ENCODE measurements at regions not wholly inside any gene's neighbourhood (a gene's known extent, or its start where the extent isn't known, plus 50 kb on each side); places are given as distances from the start of the nearest gene placed in this dataset.

- TF ChIP-seq CTCF (IDR thresholded peaks at IDR 0.05; ENCODE audit: control extremely low read depth in 1 of 3, insufficient read depth in 1 of 3, low read depth in 1 of 3, low read length in 3 of 3) (no peak), GTF2F1 (IDR thresholded peaks at IDR 0.05; ENCODE audit: borderline replicate concordance, low read depth, low read length) (no peak), POLR2A (IDR thresholded peaks at IDR 0.05; ENCODE audit: control extremely low read depth in 1 of 2, low read depth in 2 of 2, low read length in 2 of 2) (no peak), ATF3 (IDR thresholded peaks at IDR 0.05; ENCODE audit: insufficient read depth, low read depth, low read length) (no peak), POLR2AphosphoS5 (IDR thresholded peaks at IDR 0.05; ENCODE audit: low read depth, low read length) (no peak), EZH2 (IDR thresholded peaks at IDR 0.05; ENCODE audit: low read depth, low read length, severe bottlenecking) (no peak)
Measured at GRCh38 chr1:221856228-221857093, 114.6 kb upstream of the DUSP10 start.

Measured in H1 (cell line).